Kidney epithelial cell (primary cell): ENCODE measurements at regions not wholly inside any gene's neighbourhood (a gene's known extent, or its start where the extent isn't known, plus 50 kb on each side); places are given as distances from the start of the nearest gene placed in this dataset.
A peak's percentile ranks its signal among the peaks of the same experiment; 100 is the strongest.

ENCODE experiments used
- DNase-seq: peaks from one replicate; pipeline ENCODE4 v3.0.0-alpha.2; 2010; ENCODE audit warnings: low read depth
- H3K27me3 ChIP-seq: 2 replicates; pipeline ENCODE4 v1.6.0; 2011; ENCODE audit warnings: low read length; ENCODE audit not compliant: control insufficient read depth, insufficient read depth
- H3K36me3 ChIP-seq: 2 replicates; pipeline ENCODE4 v1.5.1; 2011; ENCODE audit warnings: low read length; ENCODE audit not compliant: control insufficient read depth, insufficient read depth
- H3K4me3 ChIP-seq: 2 replicates; pipeline ENCODE4 v1.5.1; 2011; ENCODE audit warnings: low read depth, mild to moderate bottlenecking, control low read depth, low read length
- CTCF ChIP-seq: IDR thresholded peaks from 2 replicates; pipeline ENCODE4 v1.5.1; 2011; ENCODE audit warnings: mild to moderate bottlenecking, moderate library complexity, low read length, control low read depth, inconsistent platforms; ENCODE audit not compliant: insufficient read depth, poor library complexity, severe bottlenecking

- Histone ChIP-seq H3K27me3 (no peaks in the 10 kb centered on the region), H3K36me3 (no peaks in the 10 kb centered on the region), H3K4me3 (no peak overlapping the region)
- no peak for DNase-seq
- TF ChIP-seq CTCF, result no peak
Observed at GRCh38 chr7:125370502-125370901, 440.9 kb upstream of the POT1 start.

- H3K36me3 ChIP-seq, result no peaks in the 10 kb centered on the region
- no peaks in the 10 kb centered on the region for H3K27me3 ChIP-seq
- DNase-seq, result no peak
- no peak for TF ChIP-seq CTCF
- no peak overlapping the region for H3K4me3 ChIP-seq
Observed at GRCh38 chr7:125363873-125364272, 434.2 kb upstream of the POT1 start.

GRCh38 chr7:125358551-125359167 lies 429.0 kb upstream of the POT1 start:
- DNase-seq, result no peak
- H3K4me3 ChIP-seq, result no peak overlapping the region
- no peaks in the 10 kb centered on the region for H3K27me3 ChIP-seq
- TF ChIP-seq CTCF, result no peak
- H3K36me3 ChIP-seq, result no peaks in the 10 kb centered on the region

- no peak overlapping the region for H3K4me3 ChIP-seq
- no peaks in the 10 kb centered on the region for H3K36me3 ChIP-seq
- TF ChIP-seq CTCF, result no peak
- no peaks in the 10 kb centered on the region for H3K27me3 ChIP-seq
- no peak for DNase-seq
Observed at GRCh38 chr7:125357676-125358455, 428.2 kb upstream of the POT1 start.

- no peaks in the 10 kb centered on the region for H3K36me3 ChIP-seq
- no peaks in the 10 kb centered on the region for H3K27me3 ChIP-seq
- TF ChIP-seq CTCF, result no peak
- DNase-seq, result peak; percentile 32
- H3K4me3 ChIP-seq, result no peak overlapping the region
Observed at GRCh38 chr7:125355899-125356298, 426.3 kb upstream of the POT1 start.
